GM06990 (cell line): ENCODE measurements at regions not wholly inside any gene's neighbourhood (a gene's known extent, or its start where the extent isn't known, plus 50 kb on each side); places are given as distances from the start of the nearest gene placed in this dataset.

Experiments used
- DNase-seq: peaks from one replicate; pipeline ENCODE4 v3.0.0-alpha.2; 2011; ENCODE audit not compliant: insufficient read length; ENCODE audit errors: extremely low read depth
- H3K27me3 ChIP-seq: replicated peaks from 2 replicates; pipeline ENCODE4 v1.6.0; 2011; ENCODE audit warnings: low read length; ENCODE audit not compliant: control insufficient read depth, insufficient read depth
- H3K36me3 ChIP-seq: 2 replicates; pipeline ENCODE4 v1.5.1; 2011; ENCODE audit warnings: low read length; ENCODE audit not compliant: control insufficient read depth, insufficient read depth
- H3K4me3 ChIP-seq: replicated peaks from 2 replicates; pipeline ENCODE4 v1.5.1; 2011; ENCODE audit warnings: low read depth, mild to moderate bottlenecking, control low read depth, low read length
- TF ChIP-seq, protein P1 (sequence below): IDR thresholded peaks from 2 replicates; pipeline ENCODE4 v1.5.1; 2011; ENCODE audit warnings: low read length, control low read depth, mild to moderate bottlenecking, inconsistent platforms; ENCODE audit not compliant: insufficient read depth, poor library complexity, severe bottlenecking

- no peaks in the 10 kb centered on the region for H3K27me3 ChIP-seq
- H3K4me3 ChIP-seq: no peak overlapping the region
- no peaks in the 10 kb centered on the region for H3K36me3 ChIP-seq
- TF ChIP-seq, protein P1, sequence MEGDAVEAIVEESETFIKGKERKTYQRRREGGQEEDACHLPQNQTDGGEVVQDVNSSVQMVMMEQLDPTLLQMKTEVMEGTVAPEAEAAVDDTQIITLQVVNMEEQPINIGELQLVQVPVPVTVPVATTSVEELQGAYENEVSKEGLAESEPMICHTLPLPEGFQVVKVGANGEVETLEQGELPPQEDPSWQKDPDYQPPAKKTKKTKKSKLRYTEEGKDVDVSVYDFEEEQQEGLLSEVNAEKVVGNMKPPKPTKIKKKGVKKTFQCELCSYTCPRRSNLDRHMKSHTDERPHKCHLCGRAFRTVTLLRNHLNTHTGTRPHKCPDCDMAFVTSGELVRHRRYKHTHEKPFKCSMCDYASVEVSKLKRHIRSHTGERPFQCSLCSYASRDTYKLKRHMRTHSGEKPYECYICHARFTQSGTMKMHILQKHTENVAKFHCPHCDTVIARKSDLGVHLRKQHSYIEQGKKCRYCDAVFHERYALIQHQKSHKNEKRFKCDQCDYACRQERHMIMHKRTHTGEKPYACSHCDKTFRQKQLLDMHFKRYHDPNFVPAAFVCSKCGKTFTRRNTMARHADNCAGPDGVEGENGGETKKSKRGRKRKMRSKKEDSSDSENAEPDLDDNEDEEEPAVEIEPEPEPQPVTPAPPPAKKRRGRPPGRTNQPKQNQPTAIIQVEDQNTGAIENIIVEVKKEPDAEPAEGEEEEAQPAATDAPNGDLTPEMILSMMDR: no peak
- no peak for DNase-seq
Observed at GRCh38 chr9:10773136-10773535, 160.3 kb upstream of the PTPRD start.

- TF ChIP-seq, protein P1: no peak
- Histone ChIP-seq H3K4me3 (no peak overlapping the region), H3K27me3 (no peaks in the 10 kb centered on the region), H3K36me3 (no peaks in the 10 kb centered on the region)
- DNase-seq: no peak
Observed at GRCh38 chr9:10774051-10774450, 161.2 kb upstream of the PTPRD start.

DNA sequence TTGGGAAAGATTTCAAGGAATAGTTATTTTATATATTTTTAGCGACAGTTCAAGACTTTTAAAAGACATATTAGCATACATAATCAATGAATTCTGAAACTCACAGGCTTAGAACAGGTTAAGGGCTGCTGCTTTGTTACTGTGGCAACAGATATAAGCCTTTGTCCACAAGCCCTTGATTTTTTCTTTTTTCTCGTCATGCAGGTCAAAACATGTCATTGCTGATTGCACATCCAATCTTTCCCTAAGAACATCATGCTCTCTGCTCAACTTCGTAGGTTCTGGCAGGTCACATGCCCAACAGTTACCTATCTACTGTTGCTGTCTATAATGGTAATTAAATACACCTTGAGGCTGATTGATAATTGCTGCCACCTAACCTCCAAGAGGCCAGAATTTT, 172.5 kb upstream of the PTPRD start:
- Histone ChIP-seq H3K27me3 (no peaks in the 10 kb centered on the region), H3K36me3 (no peaks in the 10 kb centered on the region), H3K4me3 (no peak overlapping the region)
- no peak for DNase-seq
- TF ChIP-seq, protein P1: no peak

DNA sequence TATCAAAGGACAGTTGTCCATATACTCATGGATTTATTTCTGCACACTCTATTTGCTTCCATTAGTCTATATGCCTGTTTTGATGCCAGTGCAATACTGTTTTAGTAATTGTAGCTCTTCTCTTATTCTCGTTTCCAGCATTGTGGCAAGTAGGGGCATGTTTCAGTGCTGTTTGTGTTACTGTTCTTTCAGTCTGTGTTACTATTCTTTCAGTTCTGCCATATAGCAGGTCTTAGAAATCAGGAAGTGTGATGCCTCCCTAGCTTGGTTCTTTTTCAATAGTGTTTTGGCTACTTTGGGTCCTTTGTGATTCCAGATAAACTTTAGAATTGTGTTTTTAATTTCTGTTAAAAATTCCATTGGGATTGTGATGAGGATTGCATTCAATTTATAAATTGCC, 180.5 kb upstream of the PTPRD start:
- H3K4me3 ChIP-seq: no peak overlapping the region
- no peaks in the 10 kb centered on the region for H3K27me3 ChIP-seq
- TF ChIP-seq, protein P1: no peak
- no peaks in the 10 kb centered on the region for H3K36me3 ChIP-seq
- no peak for DNase-seq

DNA sequence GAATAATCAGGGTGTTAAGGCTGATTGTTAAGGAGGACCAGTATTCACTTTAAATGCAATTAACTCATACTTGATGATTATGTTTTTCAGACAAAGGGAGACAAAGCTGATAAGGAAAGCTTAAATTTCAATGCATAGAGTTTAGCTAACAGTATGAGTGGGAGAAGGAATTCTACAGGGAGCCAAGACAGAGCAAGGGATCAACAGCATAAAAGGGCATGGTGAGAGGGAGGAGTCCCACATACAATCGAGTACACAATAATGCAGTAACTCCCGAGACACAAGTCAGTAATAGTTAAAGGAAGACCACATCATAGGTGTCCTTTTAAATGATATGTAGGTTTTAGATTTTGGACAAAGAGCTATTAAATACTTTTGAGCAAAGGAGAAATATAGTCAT, 191.7 kb upstream of the PTPRD start:
- no peak for DNase-seq
- Histone ChIP-seq H3K4me3 (no peak overlapping the region), H3K27me3 (no peaks in the 10 kb centered on the region), H3K36me3 (no peaks in the 10 kb centered on the region)
- TF ChIP-seq, protein P1: no peak

DNA sequence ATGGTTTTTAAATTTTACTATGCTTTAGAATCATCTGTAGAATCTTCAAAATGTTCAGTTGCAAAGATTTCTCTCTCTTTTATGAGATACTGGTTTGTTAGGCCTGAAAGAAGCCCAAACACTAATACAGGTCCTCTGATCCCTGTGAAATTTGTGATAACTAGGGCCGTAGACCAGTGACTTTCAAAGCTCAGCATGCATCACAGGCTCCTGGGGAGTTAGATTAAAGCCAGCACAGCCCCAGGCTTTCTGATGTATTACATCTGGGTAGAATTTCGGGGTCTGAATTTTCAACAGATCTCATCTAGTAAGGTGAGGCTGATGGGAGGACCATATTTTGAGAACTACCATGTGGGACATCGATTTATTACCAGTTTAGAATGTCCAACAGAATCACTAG, 194.1 kb upstream of the PTPRD start:
- TF ChIP-seq, protein P1: no peak

More for the DNA sequence above, 194.1 kb upstream of the PTPRD start:
- DNase-seq: no peak
- no peaks in the 10 kb centered on the region for H3K27me3 ChIP-seq
- H3K36me3 ChIP-seq: no peaks in the 10 kb centered on the region
- no peak overlapping the region for H3K4me3 ChIP-seq
